Limb (tissue), 2 donors: ENCODE measurements at regions not wholly inside any gene's neighbourhood (a gene's known extent, or its start where the extent isn't known, plus 50 kb on each side); places are given as distances from the start of the nearest gene placed in this dataset.

Experiments
- DNase-seq, 2 donors: peaks; one replicate each; pipeline ENCODE4 v3.0.0-alpha.2; 2016; ENCODE audit errors: extremely low spot score in 2 of 2

- DNase-seq, result no peak
Observed at GRCh38 chr6:22466665-22467245, 102.6 kb upstream of the HDGFL1 start.

DNA sequence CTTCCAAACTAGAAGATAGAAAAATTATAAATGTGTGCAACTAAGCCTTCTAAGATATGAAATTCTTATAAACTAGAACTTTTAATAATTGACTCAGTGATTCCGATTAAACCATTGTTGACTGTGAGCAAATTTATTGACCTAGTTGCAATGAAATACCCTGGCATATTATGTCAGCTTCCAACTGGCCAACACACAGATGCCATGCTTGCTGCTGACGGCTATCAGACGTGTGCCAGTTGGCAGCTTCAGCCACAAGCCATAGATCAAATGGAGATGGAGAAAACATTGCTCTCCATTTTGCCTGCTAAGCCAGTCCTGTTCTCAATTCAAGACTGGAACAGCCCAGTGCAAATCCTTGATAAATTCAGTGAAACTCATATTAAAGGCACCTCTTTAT, 101.7 kb upstream of the HDGFL1 start:
- DNase-seq, result no peak

GRCh38 chr6:22468256-22468965, 101.0 kb upstream of the HDGFL1 start:
- no peak for DNase-seq

DNA sequence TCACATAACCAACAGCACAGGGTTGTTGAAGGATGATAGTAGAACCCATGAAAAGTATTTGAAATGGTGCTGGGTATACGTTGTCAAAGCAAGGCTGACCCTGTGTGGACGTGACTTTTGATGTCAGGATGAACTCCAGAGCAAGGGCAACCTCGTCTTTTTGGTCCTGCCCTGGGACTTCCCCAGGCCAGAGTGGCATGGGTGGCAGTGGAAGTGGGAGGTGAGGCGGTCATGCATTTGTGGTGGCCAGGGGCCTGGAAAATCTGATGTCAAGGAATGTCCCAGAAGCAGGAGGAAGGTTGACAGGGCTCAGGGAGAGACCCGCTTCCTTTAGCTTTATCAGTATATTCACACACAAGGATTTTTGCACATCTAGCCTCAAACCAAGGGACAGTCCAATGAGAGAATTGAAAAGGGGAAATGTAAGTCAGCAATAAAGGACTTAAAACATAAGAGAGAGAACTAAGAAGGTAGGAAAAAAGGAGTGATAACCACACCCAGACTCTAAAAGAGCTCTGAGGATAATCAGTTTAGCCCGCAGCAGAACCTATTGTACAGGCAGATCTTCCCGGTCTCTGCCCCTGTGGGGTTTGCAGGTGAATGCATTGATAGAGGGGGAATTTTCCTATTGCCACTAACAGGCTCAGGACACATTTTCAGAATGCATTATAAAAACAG, 98.8 kb upstream of the HDGFL1 start:
- DNase-seq, result no peak

- DNase-seq, result peak; percentile 51 to 64
Observed at GRCh38 chr6:22471132-22471690, 98.2 kb upstream of the HDGFL1 start.

DNA sequence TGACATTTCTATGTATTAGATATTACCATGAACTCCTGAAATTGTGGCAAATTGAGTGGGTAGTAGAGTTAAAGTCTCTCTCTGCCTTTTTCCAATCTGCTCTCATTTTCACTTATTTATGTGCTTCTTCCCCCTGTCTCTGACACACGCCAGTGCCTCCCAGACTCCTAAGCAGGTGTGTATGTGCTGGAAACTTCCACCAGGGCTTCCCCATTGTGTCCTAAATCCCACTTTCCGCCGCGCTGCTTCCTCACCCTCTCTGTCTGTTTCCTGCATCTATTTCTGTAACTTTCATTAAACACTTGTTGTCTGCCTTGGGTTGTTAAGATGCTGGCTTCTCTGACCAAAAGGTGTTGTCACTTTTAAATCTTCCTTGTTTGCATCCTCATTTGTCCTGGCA, 97.6 kb upstream of the HDGFL1 start:
- no peak for DNase-seq

GRCh38 chr6:22473991-22474682, 95.2 kb upstream of the HDGFL1 start:
- no peak for DNase-seq

DNA sequence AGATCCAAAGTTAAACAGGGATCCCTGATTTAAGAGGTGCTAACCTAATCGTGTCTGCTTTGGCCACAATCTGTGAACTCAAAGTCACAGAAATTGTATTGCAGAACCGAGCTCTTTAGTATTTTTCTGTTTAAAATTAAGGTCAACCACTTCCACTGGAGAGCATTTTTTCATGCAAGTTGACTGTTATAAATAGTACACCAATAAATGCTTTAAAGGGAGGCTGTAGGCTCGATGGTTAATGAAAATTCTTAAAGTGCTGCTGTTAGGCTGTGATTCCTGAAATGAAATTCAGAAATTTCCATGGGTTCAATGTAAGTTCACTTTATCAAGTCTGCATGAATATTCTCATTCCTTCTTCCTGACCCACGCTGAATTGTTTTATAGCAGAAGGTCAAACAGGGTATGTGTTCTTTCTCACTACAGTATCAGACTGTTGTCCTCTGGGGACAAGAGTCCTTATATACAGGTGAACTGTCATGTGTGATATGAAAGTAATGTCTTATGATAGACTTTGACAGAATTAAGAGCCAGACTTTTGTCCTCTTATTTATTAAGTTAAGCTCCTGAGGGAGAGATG, 92.5 kb upstream of the HDGFL1 start:
- DNase-seq, result no peak

- DNase-seq, result no peak
Observed at GRCh38 chr6:22497276-22497675, 72.1 kb upstream of the HDGFL1 start.

GRCh38 chr6:22499815-22500214, 69.6 kb upstream of the HDGFL1 start:
- DNase-seq, result no peak

GRCh38 chr6:22506496-22506895, 62.9 kb upstream of the HDGFL1 start:
- DNase-seq, result no peak

- DNase-seq, result peak; percentile 37 to 84
Observed at GRCh38 chr6:22512686-22513427, 56.5 kb upstream of the HDGFL1 start.

DNA sequence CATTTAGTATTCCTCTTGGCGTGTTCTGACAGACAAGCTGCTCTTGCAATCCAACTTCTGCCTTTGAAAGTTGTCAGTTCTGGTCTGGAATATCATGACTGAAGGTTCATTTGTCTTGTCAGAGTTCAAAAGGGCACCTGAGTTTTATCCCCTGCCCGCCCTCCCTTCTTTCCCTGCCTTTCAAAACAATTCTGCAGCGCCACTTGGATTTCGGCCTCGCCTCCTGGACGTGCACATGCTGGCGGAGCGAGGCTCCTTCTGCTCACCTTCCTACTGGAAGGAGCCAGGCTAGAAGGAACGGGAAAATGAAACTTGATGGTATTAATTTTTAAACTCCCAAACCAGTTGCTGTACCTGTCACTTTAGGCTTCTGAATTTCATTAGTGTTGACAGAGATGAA, 55.7 kb upstream of the HDGFL1 start:
- no peak for DNase-seq

DNA sequence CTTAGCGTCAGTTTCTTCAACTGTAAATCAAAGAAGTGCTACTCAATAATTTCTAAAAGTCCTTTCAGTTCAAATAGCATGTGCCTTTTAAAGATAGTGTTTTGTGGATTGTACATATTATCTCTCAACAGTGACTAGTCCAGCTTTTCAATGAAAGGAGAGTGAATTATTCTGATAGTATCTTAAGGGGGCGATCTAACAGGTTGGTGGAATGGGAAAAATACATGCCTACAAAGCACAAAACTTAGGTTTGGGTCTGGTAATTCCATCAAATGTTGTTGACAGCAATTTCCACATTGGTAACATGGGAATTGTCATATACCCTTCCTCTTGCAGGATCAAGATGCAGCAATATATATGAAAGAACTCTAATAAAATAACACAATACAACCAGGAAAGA, 50.1 kb upstream of the HDGFL1 start:
- DNase-seq, result no peak
